ENCODE measurements at regions not wholly inside any gene's neighbourhood (a gene's known extent, or its start where the extent isn't known, plus 50 kb on each side); places are given as distances from the start of the nearest gene placed in this dataset.

- TF ChIP-seq CTCF (IDR thresholded peaks at IDR 0.05) (no peak), RCOR1 (IDR thresholded peaks at IDR 0.05; ENCODE audit: low read length) (no peak), RAD21 (IDR thresholded peaks at IDR 0.05; ENCODE audit: low read length) (no peak), EP300 (IDR thresholded peaks at IDR 0.05; ENCODE audit: borderline replicate concordance in 1 of 2, low read depth in 1 of 2, low read length in 1 of 2) (no peak)
Observed at GRCh38 chrX:110454336-110454735, 95.7 kb downstream of the RTL9 start.
